GM23338 (cell line): ENCODE measurements at regions not wholly inside any gene's neighbourhood (a gene's known extent, or its start where the extent isn't known, plus 50 kb on each side); places are given as distances from the start of the nearest gene placed in this dataset.

Source experiments
- ATAC-seq: fragments of 200-7000 bp; cut with Tn5 transposase; 3 replicates; pipeline ENCODE4 v1.9.1; 2020
- DNase-seq: peaks from one replicate; pipeline ENCODE4 v3.0.0-alpha.2; 2015; ENCODE audit warnings: low spot score
- H2AFZ ChIP-seq: fragments of 200-600 bp; sonication (generic); 2 replicates; pipeline ENCODE4 v1.8.0; 2016; ENCODE audit warnings: antibody characterized with exemption, mild to moderate bottlenecking, moderate library complexity
- H3F3A ChIP-seq: fragments of 200-600 bp; sonication (generic); replicated peaks from 2 replicates; pipeline ENCODE4 v1.8.0; 2017; ENCODE audit warnings: antibody characterized with exemption, mixed run types, low read depth
- H3K27ac ChIP-seq: fragments of 200-600 bp; sonication (generic); 2 replicates; pipeline ENCODE4 v1.6.1; 2016; ENCODE audit warnings: low read depth
- H3K27me3 ChIP-seq: fragments of 200-600 bp; sonication (generic); 2 replicates; pipeline ENCODE4 v1.8.0; 2016; ENCODE audit warnings: mild to moderate bottlenecking, mixed run types, moderate library complexity; ENCODE audit not compliant: insufficient read depth
- H3K36me3 ChIP-seq: fragments of 200-600 bp; sonication (generic); 2 replicates; pipeline ENCODE4 v1.8.0; 2016; ENCODE audit warnings: mild to moderate bottlenecking; ENCODE audit not compliant: insufficient read depth
- H3K4me1 ChIP-seq: fragments of 200-600 bp; sonication (generic); 2 replicates; pipeline ENCODE4 v1.8.0; 2016; ENCODE audit warnings: mild to moderate bottlenecking, moderate library complexity; ENCODE audit not compliant: insufficient read depth
- H3K4me2 ChIP-seq: fragments of 200-600 bp; sonication (generic); 2 replicates; pipeline ENCODE4 v1.7.1; 2017; ENCODE audit warnings: mixed run types
- H3K4me3 ChIP-seq: fragments of 200-600 bp; sonication (generic); 2 replicates; pipeline ENCODE4 v1.6.1; 2016; ENCODE audit warnings: mixed run types
- H3K79me2 ChIP-seq: fragments of 200-600 bp; sonication (generic); replicated peaks from 2 replicates; pipeline ENCODE4 v1.8.0; 2017; ENCODE audit warnings: mild to moderate bottlenecking; ENCODE audit not compliant: insufficient read depth
- H3K9me2 ChIP-seq: fragments of 200-600 bp; sonication (generic); 2 replicates; pipeline ENCODE4 v1.8.0; 2017; ENCODE audit not compliant: insufficient read depth
- H4K20me1 ChIP-seq: fragments of 200-600 bp; sonication (generic); replicated peaks from 2 replicates; pipeline ENCODE4 v1.8.0; 2017; ENCODE audit warnings: mild to moderate bottlenecking; ENCODE audit not compliant: insufficient read depth
- H3K27ac Mint-ChIP-seq: 2 replicates; pipeline ENCODE4 v1.8.0; 2020; ENCODE audit warnings: inconsistent platforms, mild to moderate bottlenecking, moderate library complexity, mixed read lengths
- H3K27me3 Mint-ChIP-seq: 3 replicates; pipeline ENCODE4 v1.8.0; 2022; ENCODE audit warnings: low read depth, mild to moderate bottlenecking, moderate library complexity, mixed read lengths, inconsistent platforms; ENCODE audit not compliant: insufficient read depth, poor library complexity
- H3K36me3 Mint-ChIP-seq: 3 replicates; pipeline ENCODE4 v1.8.0; 2021; ENCODE audit warnings: low read depth, mild to moderate bottlenecking, inconsistent platforms, moderate library complexity, mixed read lengths
- H3K4me1 Mint-ChIP-seq: 3 replicates; pipeline ENCODE4 v1.8.0; 2020; ENCODE audit warnings: mild to moderate bottlenecking, inconsistent platforms, mixed read lengths
- H3K4me3 Mint-ChIP-seq: 3 replicates; pipeline ENCODE4 v1.8.0; 2021; ENCODE audit warnings: moderate library complexity, mild to moderate bottlenecking, inconsistent platforms, mixed read lengths
- H3K9me3 Mint-ChIP-seq: 3 replicates; pipeline ENCODE4 v1.8.0; 2020; ENCODE audit warnings: moderate library complexity, mild to moderate bottlenecking, inconsistent platforms, mixed read lengths
- CREB1 ChIP-seq: fragments of 250-450 bp; sonication (Bioruptor Pico); IDR thresholded peaks from 2 replicates; pipeline ENCODE4 v1.5.0; 2020; ENCODE audit warnings: low read depth, mild to moderate bottlenecking, moderate library complexity
- CTCF ChIP-seq, 2 experiments: fragments of 200-600 bp in 1 of 2; sonication (generic) in 1 of 2; conservative IDR thresholded peaks; 2 replicates each; pipeline versions ENCODE4 v1.5.1 to v1.6.1; 2016 to 2017; ENCODE audit warnings: antibody characterized with exemption in 2 of 2, low read depth in 2 of 2, mild to moderate bottlenecking in 2 of 2, moderate library complexity in 1 of 2
- EZH2 ChIP-seq: fragments of 200-600 bp; sonication (generic); IDR thresholded peaks from one replicate; pipeline ENCODE4 v1.8.0; 2017; ENCODE audit warnings: antibody characterized with exemption, mild to moderate bottlenecking, low read depth; ENCODE audit not compliant: unreplicated experiment
- EZH2phosphoT487 ChIP-seq: fragments of 200-600 bp; sonication (generic); IDR thresholded peaks from one replicate; pipeline ENCODE4 v1.8.1; 2018; ENCODE audit warnings: antibody characterized with exemption; ENCODE audit not compliant: unreplicated experiment
- JUNB ChIP-seq: IDR thresholded peaks from one replicate; pipeline ENCODE4 v1.6.1; 2016; ENCODE audit warnings: antibody characterized with exemption; ENCODE audit not compliant: unreplicated experiment
- NANOG ChIP-seq: IDR thresholded peaks from 2 replicates; pipeline ENCODE4 v1.6.1; 2016; ENCODE audit warnings: antibody characterized with exemption, borderline replicate concordance
- POLR2AphosphoS5 ChIP-seq: IDR thresholded peaks from 2 replicates; pipeline ENCODE4 v1.6.1; 2016; ENCODE audit warnings: antibody characterized with exemption, low read depth
- STAT1 ChIP-seq: IDR thresholded peaks from one replicate; pipeline ENCODE4 v1.6.1; 2016; ENCODE audit warnings: antibody characterized with exemption; ENCODE audit not compliant: unreplicated experiment
- ZNF114 ChIP-seq: fragments of 250-450 bp; sonication (Bioruptor Pico); IDR thresholded peaks from 2 replicates; pipeline ENCODE4 v1.5.0; 2020; ENCODE audit warnings: mild to moderate bottlenecking, moderate library complexity
- ZNF331 ChIP-seq: fragments of 250-450 bp; sonication (Bioruptor Pico); IDR thresholded peaks from 2 replicates; pipeline ENCODE4 v1.5.0; 2020; ENCODE audit warnings: low read depth, mild to moderate bottlenecking, moderate library complexity
- ZNF462 ChIP-seq: fragments of 250-450 bp; sonication (Bioruptor Pico); IDR thresholded peaks from 2 replicates; pipeline ENCODE4 v1.5.0; 2020; ENCODE audit warnings: mild to moderate bottlenecking, moderate library complexity
- TF ChIP-seq, protein P1 (sequence below): IDR thresholded peaks from one replicate; pipeline ENCODE4 v1.6.1; 2018; ENCODE audit warnings: antibody characterized with exemption; ENCODE audit not compliant: unreplicated experiment
- TF ChIP-seq, protein P2 (sequence below): IDR thresholded peaks from 2 replicates; pipeline ENCODE4 v1.6.1; 2016; ENCODE audit warnings: antibody characterized with exemption

DNA sequence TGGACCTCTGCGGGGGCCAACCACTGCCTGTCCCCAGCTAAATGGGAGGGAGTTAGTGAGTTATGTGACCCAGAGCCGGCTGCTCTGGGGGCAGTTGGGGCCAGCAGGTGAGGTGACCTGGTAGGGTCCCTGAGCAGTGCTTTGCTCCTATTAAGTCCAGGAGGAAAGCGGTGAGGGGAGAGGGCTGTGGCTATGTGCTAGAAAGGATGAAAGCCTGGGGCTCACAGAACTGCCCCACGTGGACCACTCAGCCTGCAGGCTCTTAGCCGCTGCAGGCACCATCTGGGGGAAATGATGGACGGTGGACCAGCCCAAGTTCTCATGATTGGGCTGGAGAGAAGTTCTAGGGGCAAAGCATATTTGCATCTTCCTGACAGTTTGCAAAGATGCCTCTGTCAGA is 67.6 kb upstream of the ZNF536 start:
- H3K79me2 ChIP-seq = no peaks in the 10 kb centered on the region
- ATAC-seq (no peak), DNase-seq (no peak)
- no peak overlapping the region for H2AFZ ChIP-seq
- no peaks in the 10 kb centered on the region for H3K4me1 ChIP-seq
- no peaks in the 10 kb centered on the region; the same call in 1 of the 2 replicates for H4K20me1 ChIP-seq
- no peak overlapping the region for H3K27ac ChIP-seq
- no peak overlapping the region for H3K27ac Mint-ChIP-seq
- no peaks in the 10 kb centered on the region for H3K27me3 ChIP-seq
- no peak overlapping the region for H3K4me3 Mint-ChIP-seq
- H3K9me3 Mint-ChIP-seq = no peaks in the 10 kb centered on the region
- no peak overlapping the region for H3K4me3 ChIP-seq
- H3K4me2 ChIP-seq = no peak overlapping the region
- no peak for TF ChIP-seq ZNF114
- TF ChIP-seq ZNF462 = no peak
- TF ChIP-seq CTCF (conservative IDR thresholded peaks at IDR 0.05; ENCODE audit: low read depth in 2 of 2) = no peak
- TF ChIP-seq NANOG = no peak
- TF ChIP-seq POLR2AphosphoS5 = no peak
- no peak for TF ChIP-seq EZH2
- no peak for TF ChIP-seq STAT1
- no peak for TF ChIP-seq EZH2phosphoT487
- TF ChIP-seq, protein P1, sequence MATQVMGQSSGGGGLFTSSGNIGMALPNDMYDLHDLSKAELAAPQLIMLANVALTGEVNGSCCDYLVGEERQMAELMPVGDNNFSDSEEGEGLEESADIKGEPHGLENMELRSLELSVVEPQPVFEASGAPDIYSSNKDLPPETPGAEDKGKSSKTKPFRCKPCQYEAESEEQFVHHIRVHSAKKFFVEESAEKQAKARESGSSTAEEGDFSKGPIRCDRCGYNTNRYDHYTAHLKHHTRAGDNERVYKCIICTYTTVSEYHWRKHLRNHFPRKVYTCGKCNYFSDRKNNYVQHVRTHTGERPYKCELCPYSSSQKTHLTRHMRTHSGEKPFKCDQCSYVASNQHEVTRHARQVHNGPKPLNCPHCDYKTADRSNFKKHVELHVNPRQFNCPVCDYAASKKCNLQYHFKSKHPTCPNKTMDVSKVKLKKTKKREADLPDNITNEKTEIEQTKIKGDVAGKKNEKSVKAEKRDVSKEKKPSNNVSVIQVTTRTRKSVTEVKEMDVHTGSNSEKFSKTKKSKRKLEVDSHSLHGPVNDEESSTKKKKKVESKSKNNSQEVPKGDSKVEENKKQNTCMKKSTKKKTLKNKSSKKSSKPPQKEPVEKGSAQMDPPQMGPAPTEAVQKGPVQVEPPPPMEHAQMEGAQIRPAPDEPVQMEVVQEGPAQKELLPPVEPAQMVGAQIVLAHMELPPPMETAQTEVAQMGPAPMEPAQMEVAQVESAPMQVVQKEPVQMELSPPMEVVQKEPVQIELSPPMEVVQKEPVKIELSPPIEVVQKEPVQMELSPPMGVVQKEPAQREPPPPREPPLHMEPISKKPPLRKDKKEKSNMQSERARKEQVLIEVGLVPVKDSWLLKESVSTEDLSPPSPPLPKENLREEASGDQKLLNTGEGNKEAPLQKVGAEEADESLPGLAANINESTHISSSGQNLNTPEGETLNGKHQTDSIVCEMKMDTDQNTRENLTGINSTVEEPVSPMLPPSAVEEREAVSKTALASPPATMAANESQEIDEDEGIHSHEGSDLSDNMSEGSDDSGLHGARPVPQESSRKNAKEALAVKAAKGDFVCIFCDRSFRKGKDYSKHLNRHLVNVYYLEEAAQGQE = no peak
- no peak for TF ChIP-seq ZNF331 (CRISPR knock-in tag)
- TF ChIP-seq JUNB = no peak
- TF ChIP-seq CREB1 (CRISPR knock-in tag) = no peak
- TF ChIP-seq, protein P2, sequence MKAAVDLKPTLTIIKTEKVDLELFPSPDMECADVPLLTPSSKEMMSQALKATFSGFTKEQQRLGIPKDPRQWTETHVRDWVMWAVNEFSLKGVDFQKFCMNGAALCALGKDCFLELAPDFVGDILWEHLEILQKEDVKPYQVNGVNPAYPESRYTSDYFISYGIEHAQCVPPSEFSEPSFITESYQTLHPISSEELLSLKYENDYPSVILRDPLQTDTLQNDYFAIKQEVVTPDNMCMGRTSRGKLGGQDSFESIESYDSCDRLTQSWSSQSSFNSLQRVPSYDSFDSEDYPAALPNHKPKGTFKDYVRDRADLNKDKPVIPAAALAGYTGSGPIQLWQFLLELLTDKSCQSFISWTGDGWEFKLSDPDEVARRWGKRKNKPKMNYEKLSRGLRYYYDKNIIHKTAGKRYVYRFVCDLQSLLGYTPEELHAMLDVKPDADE = no peak
- peaks cover 5% of the 10 kb centered on the region for H3K27me3 Mint-ChIP-seq
- no peaks in the 10 kb centered on the region for H3K36me3 Mint-ChIP-seq
- H3F3A ChIP-seq = no peaks in the 10 kb centered on the region
- H3K4me1 Mint-ChIP-seq = no peaks in the 10 kb centered on the region
- H3K9me2 ChIP-seq = peaks cover 9% of the 10 kb centered on the region; the same call in 1 of the 2 replicates
- H3K36me3 ChIP-seq = no peaks in the 10 kb centered on the region
